ENCODE measurements at regions not wholly inside any gene's neighbourhood (a gene's known extent, or its start where the extent isn't known, plus 50 kb on each side); places are given as distances from the start of the nearest gene placed in this dataset.

- TF ChIP-seq POLR2AphosphoS5 (IDR thresholded peaks at IDR 0.05; ENCODE audit: insufficient read depth, low read depth, low read length) (no peak), POLR2A (IDR thresholded peaks at IDR 0.05; ENCODE audit: low read depth, low read length) (no peak), MAX (IDR thresholded peaks at IDR 0.05; ENCODE audit: insufficient read depth, insufficient read length) (no peak), MYC (IDR thresholded peaks at IDR 0.05; ENCODE audit: low read depth, low read length) (no peak), EZH2 (IDR thresholded peaks at IDR 0.05; ENCODE audit: borderline replicate concordance, low read depth, low read length, severe bottlenecking) (no peak), JUN (IDR thresholded peaks at IDR 0.05; ENCODE audit: borderline replicate concordance, insufficient read depth, insufficient read length, low read depth) (no peak), FOS (IDR thresholded peaks at IDR 0.05; ENCODE audit: borderline replicate concordance, insufficient read depth, low read length) (no peak), GATA2 (IDR thresholded peaks at IDR 0.05; ENCODE audit: insufficient read depth, insufficient read length, low read depth, low read length) (no peak)
- TF ChIP-seq, protein P1, sequence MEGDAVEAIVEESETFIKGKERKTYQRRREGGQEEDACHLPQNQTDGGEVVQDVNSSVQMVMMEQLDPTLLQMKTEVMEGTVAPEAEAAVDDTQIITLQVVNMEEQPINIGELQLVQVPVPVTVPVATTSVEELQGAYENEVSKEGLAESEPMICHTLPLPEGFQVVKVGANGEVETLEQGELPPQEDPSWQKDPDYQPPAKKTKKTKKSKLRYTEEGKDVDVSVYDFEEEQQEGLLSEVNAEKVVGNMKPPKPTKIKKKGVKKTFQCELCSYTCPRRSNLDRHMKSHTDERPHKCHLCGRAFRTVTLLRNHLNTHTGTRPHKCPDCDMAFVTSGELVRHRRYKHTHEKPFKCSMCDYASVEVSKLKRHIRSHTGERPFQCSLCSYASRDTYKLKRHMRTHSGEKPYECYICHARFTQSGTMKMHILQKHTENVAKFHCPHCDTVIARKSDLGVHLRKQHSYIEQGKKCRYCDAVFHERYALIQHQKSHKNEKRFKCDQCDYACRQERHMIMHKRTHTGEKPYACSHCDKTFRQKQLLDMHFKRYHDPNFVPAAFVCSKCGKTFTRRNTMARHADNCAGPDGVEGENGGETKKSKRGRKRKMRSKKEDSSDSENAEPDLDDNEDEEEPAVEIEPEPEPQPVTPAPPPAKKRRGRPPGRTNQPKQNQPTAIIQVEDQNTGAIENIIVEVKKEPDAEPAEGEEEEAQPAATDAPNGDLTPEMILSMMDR (IDR thresholded peaks at IDR 0.05; ENCODE audit: extremely low read depth in 1 of 2, insufficient read depth in 1 of 2, low read depth in 1 of 2, low read length in 2 of 2) = no peak
Measured at GRCh38 chr5:73369278-73369677, 79.3 kb downstream of the FOXD1 start.
